KMS-11 (cell line): ENCODE measurements at regions not wholly inside any gene's neighbourhood (a gene's known extent, or its start where the extent isn't known, plus 50 kb on each side); places are given as distances from the start of the nearest gene placed in this dataset.

Experiments used
- H2AFZ ChIP-seq: fragments of 200-600 bp; sonication (generic); 2 replicates; pipeline ENCODE4 v1.6.1; 2016; ENCODE audit warnings: antibody characterized with exemption, mixed run types, low read depth
- H3K27ac ChIP-seq: fragments of 200-600 bp; sonication (generic); 2 replicates; pipeline ENCODE4 v1.6.1; 2016; ENCODE audit warnings: mild to moderate bottlenecking, mixed run types
- H3K27me3 ChIP-seq: fragments of 200-600 bp; sonication (generic); 2 replicates; pipeline ENCODE4 v1.6.1; 2017; ENCODE audit warnings: mild to moderate bottlenecking, low read depth, mixed run types, moderate library complexity; ENCODE audit not compliant: insufficient read depth
- H3K36me3 ChIP-seq: fragments of 200-600 bp; sonication (generic); 2 replicates; pipeline ENCODE4 v1.6.1; 2017; ENCODE audit warnings: mild to moderate bottlenecking, mixed run types; ENCODE audit not compliant: insufficient read depth
- H3K4me1 ChIP-seq: fragments of 200-600 bp; sonication (generic); 2 replicates; pipeline ENCODE4 v1.6.1; 2016; ENCODE audit warnings: mild to moderate bottlenecking, low read depth, mixed run types; ENCODE audit not compliant: poor library complexity, severe bottlenecking
- H3K4me2 ChIP-seq: fragments of 200-600 bp; sonication (generic); 2 replicates; pipeline ENCODE4 v1.7.0; 2016; ENCODE audit warnings: mild to moderate bottlenecking, mixed run types
- H3K4me3 ChIP-seq: fragments of 200-600 bp; sonication (generic); IDR thresholded peaks from 2 replicates; pipeline ENCODE4 v1.6.1; 2017; ENCODE audit warnings: low read depth, low read length, mixed read lengths; ENCODE audit not compliant: insufficient read depth
- H3K79me2 ChIP-seq: fragments of 200-600 bp; sonication (generic); 2 replicates; pipeline ENCODE4 v1.6.1; 2016; ENCODE audit warnings: low read depth, mixed run types; ENCODE audit not compliant: insufficient read depth
- H3K9ac ChIP-seq: fragments of 200-600 bp; sonication (generic); 2 replicates; pipeline ENCODE4 v1.6.1; 2016; ENCODE audit warnings: mild to moderate bottlenecking, mixed run types
- H4K20me1 ChIP-seq: fragments of 200-600 bp; sonication (generic); 2 replicates; pipeline ENCODE4 v1.6.1; 2016; ENCODE audit warnings: mild to moderate bottlenecking, mixed run types; ENCODE audit not compliant: insufficient read depth
- CTCF ChIP-seq: fragments of 200-600 bp; sonication (generic); conservative IDR thresholded peaks from 2 replicates; pipeline ENCODE4 v1.6.1; 2017; ENCODE audit warnings: low read depth, mild to moderate bottlenecking, antibody characterized with exemption, low read length, moderate library complexity, mixed read lengths

DNA sequence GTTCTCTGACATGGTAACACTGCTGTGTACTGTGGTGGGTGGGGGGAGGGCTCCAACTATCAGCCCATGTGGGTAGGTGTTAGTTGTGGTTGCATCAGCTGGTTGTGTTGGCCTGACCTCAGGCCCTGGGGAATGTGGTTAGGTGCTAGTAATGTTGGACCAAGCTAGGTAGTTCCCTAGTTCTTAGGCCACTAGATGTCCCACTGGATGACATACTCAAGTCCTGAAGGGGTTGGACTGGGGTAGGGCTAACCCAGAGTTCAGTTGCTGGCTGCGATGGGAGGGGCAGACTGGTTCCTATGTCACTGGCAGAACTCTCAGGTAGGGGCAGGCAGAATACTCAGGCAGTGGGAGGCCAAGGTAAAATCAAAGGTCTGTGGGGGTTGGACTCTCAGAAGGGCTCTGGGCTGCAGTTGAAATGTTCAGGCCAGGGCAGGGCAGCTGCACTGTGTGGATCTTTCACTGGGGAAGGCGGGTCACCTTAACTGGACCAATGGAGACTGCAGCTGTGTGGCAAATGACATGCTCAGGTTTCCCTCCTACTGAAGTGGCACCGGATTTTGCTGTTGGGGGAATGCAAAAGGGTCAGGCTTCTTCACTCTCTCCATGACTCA, 870.7 kb downstream of the LRRIQ3 start:
- TF ChIP-seq CTCF = no peak
- Histone ChIP-seq H3K4me3 (no peak overlapping the region), H3K79me2 (no peaks in the 10 kb centered on the region), H3K9ac (no peak overlapping the region), H3K27me3 (no peaks in the 10 kb centered on the region), H3K36me3 (no peaks in the 10 kb centered on the region), H3K4me1 (no peaks in the 10 kb centered on the region), H2AFZ (no peak overlapping the region), H3K27ac (no peak overlapping the region), H4K20me1 (no peaks in the 10 kb centered on the region), H3K4me2 (no peak overlapping the region)

DNA sequence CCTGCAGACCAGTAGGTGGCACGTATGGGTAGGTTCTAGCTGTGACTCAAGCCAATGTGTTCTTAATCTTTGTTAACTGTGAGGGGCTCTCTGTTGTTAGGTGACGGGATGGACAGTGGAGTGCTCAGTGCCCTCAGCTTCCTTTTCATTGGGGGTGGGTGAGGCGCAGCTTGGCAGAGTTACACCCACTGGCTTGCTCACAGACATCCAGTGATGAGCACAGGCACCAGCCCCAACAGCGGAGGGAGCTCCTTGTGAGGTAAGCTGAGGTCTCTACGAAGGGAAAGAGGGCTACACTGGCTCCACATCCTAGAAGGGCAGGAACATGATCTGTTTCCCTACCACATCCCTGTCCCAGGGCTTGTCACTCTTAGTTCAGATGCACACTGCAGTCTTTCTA, 871.3 kb downstream of the LRRIQ3 start:
- no peak for TF ChIP-seq CTCF
- no peaks in the 10 kb centered on the region for H3K36me3 ChIP-seq
- H2AFZ ChIP-seq = no peak overlapping the region
- no peaks in the 10 kb centered on the region for H4K20me1 ChIP-seq
- H3K4me2 ChIP-seq = no peak overlapping the region
- H3K4me3 ChIP-seq = no peak overlapping the region
- no peak overlapping the region for H3K27ac ChIP-seq
- no peak overlapping the region for H3K9ac ChIP-seq
- H3K27me3 ChIP-seq = no peaks in the 10 kb centered on the region
- H3K4me1 ChIP-seq = no peaks in the 10 kb centered on the region
- no peaks in the 10 kb centered on the region for H3K79me2 ChIP-seq

DNA sequence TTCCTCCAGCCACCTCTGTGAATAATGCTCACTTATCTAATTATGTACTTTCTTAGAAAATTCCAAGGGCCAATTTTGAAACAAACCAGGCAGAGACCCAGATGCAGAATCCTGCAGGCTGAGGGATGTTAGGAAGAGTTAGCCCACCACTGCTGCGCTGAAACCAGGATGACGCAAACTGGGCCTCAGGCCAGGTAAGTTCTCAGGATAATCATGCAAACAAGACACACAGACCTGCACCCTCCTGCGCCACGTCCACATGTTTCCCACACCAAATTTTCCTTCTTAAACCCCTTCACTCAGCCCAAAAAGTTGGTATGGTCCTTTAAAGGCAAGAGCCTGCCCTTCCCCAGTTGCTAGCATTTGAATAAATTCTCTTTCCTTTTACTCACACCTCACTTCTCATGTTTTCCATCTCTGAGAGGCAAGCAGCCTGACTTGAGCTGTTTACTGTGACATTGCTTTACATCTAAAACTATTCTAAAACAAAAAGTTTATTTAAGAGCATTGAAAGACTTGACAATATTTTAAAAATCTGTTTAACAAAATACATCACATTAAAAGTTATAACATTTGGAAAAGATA, 887.1 kb downstream of the LRRIQ3 start:
- Histone ChIP-seq H3K9ac (no peak overlapping the region), H3K4me1 (no peaks in the 10 kb centered on the region), H3K4me3 (no peak overlapping the region), H3K27me3 (no peaks in the 10 kb centered on the region), H3K36me3 (no peaks in the 10 kb centered on the region), H3K79me2 (no peaks in the 10 kb centered on the region), H3K4me2 (no peak overlapping the region), H4K20me1 (no peaks in the 10 kb centered on the region), H2AFZ (no peak overlapping the region), H3K27ac (no peak overlapping the region)
- no peak for TF ChIP-seq CTCF

GRCh38 chr1:73306899-73307555, 890.9 kb downstream of the LRRIQ3 start:
- no peak for TF ChIP-seq CTCF
- Histone ChIP-seq H3K4me1 (no peaks in the 10 kb centered on the region), H3K36me3 (no peaks in the 10 kb centered on the region)

More at GRCh38 chr1:73306899-73307555, 890.9 kb downstream of the LRRIQ3 start:
- Histone ChIP-seq H4K20me1 (no peaks in the 10 kb centered on the region), H3K9ac (no peak overlapping the region), H2AFZ (no peak overlapping the region), H3K27ac (no peak overlapping the region), H3K4me3 (no peak overlapping the region), H3K4me2 (no peak overlapping the region), H3K27me3 (no peaks in the 10 kb centered on the region), H3K79me2 (no peaks in the 10 kb centered on the region)
